ENCODE measurements at regions not wholly inside any gene's neighbourhood (a gene's known extent, or its start where the extent isn't known, plus 50 kb on each side); places are given as distances from the start of the nearest gene placed in this dataset.

DNA sequence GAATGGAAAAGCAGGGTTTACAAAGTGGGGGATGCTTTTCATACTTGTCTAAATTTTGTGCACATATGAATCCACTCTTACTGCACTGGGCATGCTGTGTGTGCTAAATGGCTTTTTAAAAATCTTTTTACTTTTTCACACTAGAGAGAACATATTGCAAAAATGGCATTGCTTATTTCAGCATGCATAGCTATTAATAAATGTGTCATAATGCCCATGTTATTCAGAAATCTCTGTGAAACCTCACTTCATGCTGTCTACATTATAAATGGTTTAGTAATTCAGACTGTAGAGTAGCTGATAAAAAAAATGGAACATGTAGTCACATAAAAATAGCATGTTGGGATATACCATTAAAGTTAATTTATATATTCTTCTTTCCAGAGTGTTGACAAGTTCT, 593.8 kb downstream of the RPL10L start:
- TF ChIP-seq, protein P1, sequence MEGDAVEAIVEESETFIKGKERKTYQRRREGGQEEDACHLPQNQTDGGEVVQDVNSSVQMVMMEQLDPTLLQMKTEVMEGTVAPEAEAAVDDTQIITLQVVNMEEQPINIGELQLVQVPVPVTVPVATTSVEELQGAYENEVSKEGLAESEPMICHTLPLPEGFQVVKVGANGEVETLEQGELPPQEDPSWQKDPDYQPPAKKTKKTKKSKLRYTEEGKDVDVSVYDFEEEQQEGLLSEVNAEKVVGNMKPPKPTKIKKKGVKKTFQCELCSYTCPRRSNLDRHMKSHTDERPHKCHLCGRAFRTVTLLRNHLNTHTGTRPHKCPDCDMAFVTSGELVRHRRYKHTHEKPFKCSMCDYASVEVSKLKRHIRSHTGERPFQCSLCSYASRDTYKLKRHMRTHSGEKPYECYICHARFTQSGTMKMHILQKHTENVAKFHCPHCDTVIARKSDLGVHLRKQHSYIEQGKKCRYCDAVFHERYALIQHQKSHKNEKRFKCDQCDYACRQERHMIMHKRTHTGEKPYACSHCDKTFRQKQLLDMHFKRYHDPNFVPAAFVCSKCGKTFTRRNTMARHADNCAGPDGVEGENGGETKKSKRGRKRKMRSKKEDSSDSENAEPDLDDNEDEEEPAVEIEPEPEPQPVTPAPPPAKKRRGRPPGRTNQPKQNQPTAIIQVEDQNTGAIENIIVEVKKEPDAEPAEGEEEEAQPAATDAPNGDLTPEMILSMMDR (conservative IDR thresholded peaks at IDR 0.05 in 1 of 2, IDR thresholded peaks at IDR 0.05 in 1 of 2; ENCODE audit: extremely low read depth in 1 of 2, insufficient read depth in 1 of 2, low read depth in 1 of 2, low read length in 2 of 2) = no peak
- no peak for TF ChIP-seq EZH2 (IDR thresholded peaks at IDR 0.05; ENCODE audit: borderline replicate concordance, low read length)

All from mammary epithelial cell (primary cell).